Stromal cell of bone marrow (primary cell): ENCODE measurements at regions not wholly inside any gene's neighbourhood (a gene's known extent, or its start where the extent isn't known, plus 50 kb on each side); places are given as distances from the start of the nearest gene placed in this dataset.
A peak's percentile ranks its signal among the peaks of the same experiment; 100 is the strongest.
"Not testable (repeated sequence)": the region's sequence is repeated elsewhere in the genome, so short reads cannot be mapped to it uniquely, and the experiment has no call there.

Source experiments
- DNase-seq: peaks from one replicate; pipeline ENCODE4 v3.0.0-alpha.2; 2012; ENCODE audit warnings: low read depth

GRCh38 chr4:59511809-59512208, 1688.3 kb upstream of the ADGRL3 start:
- not testable (repeated sequence) for DNase-seq

GRCh38 chr4:59517007-59517406, 1683.1 kb upstream of the ADGRL3 start:
- DNase-seq = no peak

- DNase-seq = no peak
These were observed 1681.9 kb upstream of the ADGRL3 start for GRCh38 chr4:59518005-59518823.

- no peak for DNase-seq
These were observed 1674.2 kb upstream of the ADGRL3 start for GRCh38 chr4:59525885-59526284.

GRCh38 chr4:59535541-59535940, 1664.6 kb upstream of the ADGRL3 start:
- DNase-seq = no peak

- no peak for DNase-seq
These were observed 1663.7 kb upstream of the ADGRL3 start for GRCh38 chr4:59536428-59536827.

GRCh38 chr4:59537246-59537886, 1662.8 kb upstream of the ADGRL3 start:
- no peak for DNase-seq

- no peak for DNase-seq
These were observed 1660.7 kb upstream of the ADGRL3 start for GRCh38 chr4:59539401-59539800.

GRCh38 chr4:59540311-59540710, 1659.8 kb upstream of the ADGRL3 start:
- no peak for DNase-seq

- no peak for DNase-seq
These were observed 1646.9 kb upstream of the ADGRL3 start for GRCh38 chr4:59553063-59553720.

GRCh38 chr4:59553721-59554091, 1646.4 kb upstream of the ADGRL3 start:
- DNase-seq = peak; percentile 11

- DNase-seq = not testable (repeated sequence)
These were observed 1643.9 kb upstream of the ADGRL3 start for GRCh38 chr4:59556191-59556590.

- DNase-seq = not testable (repeated sequence)
These were observed 1639.9 kb upstream of the ADGRL3 start for GRCh38 chr4:59560141-59560648.

- DNase-seq = no peak
These were observed 1634.3 kb upstream of the ADGRL3 start for GRCh38 chr4:59565836-59566235.

GRCh38 chr4:59570860-59571476, 1629.2 kb upstream of the ADGRL3 start:
- no peak for DNase-seq

GRCh38 chr4:59571805-59572430, 1628.2 kb upstream of the ADGRL3 start:
- no peak for DNase-seq

- DNase-seq = no peak
These were observed 1616.1 kb upstream of the ADGRL3 start for GRCh38 chr4:59583845-59584568.

- DNase-seq = no peak
These were observed 1602.4 kb upstream of the ADGRL3 start for GRCh38 chr4:59597536-59598329.

- no peak for DNase-seq
These were observed 1601.9 kb upstream of the ADGRL3 start for GRCh38 chr4:59598330-59598618.

GRCh38 chr4:59608466-59608865, 1591.7 kb upstream of the ADGRL3 start:
- DNase-seq = no peak

- DNase-seq = peak; percentile 46
These were observed 1587.9 kb upstream of the ADGRL3 start for GRCh38 chr4:59612235-59612634.
